GM21786 (cell line): ENCODE measurements at regions not wholly inside any gene's neighbourhood (a gene's known extent, or its start where the extent isn't known, plus 50 kb on each side); places are given as distances from the start of the nearest gene placed in this dataset.
"Not testable (repeated sequence)": the region's sequence is repeated elsewhere in the genome, so short reads cannot be mapped to it uniquely, and the experiment has no call there.

ENCODE experiments used
- ATAC-seq: cut with Tn5 transposase; IDR thresholded peaks from one replicate; pipeline ENCODE4 v1.9.1; 2021; ENCODE audit not compliant: unreplicated experiment

DNA sequence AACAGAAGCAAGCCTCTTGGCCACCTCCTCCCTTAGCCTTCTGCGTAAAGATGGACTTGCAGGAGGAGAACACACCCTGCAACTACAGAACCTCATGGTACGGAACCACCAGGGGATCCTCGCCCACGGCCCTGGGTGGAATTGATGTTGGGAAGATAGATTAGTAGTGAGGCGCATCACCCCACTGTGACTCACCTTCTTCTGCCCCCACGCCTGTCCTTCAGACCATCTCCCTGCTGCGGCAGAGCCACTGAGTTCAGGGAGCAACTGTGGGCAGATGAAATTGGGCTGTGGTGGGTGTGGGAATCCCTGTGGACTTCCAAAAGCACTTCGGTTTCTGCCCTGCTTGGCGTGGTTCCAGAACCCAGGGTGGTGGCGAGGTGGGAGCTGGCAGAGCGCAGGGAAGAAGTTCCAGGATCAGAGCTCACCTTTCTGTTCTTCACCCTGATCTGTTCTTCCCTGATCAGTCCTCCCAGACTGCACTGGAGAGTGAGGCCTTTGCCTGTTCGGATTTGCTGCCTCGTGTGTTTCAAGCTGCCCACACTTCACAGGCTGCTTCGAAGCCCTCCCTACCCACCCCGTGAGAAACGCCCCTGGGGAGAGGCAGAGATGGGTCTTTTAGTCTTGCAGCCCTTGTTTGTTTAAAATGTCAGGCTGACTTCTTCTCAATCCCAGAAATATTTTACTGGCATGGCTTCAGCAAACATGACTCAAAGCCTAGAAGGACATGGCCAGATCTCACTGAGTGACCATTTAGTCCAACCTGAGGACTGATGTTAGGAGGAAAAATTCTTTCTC lies 92.8 kb upstream of the MLN start:
- ATAC-seq = no peak

DNA sequence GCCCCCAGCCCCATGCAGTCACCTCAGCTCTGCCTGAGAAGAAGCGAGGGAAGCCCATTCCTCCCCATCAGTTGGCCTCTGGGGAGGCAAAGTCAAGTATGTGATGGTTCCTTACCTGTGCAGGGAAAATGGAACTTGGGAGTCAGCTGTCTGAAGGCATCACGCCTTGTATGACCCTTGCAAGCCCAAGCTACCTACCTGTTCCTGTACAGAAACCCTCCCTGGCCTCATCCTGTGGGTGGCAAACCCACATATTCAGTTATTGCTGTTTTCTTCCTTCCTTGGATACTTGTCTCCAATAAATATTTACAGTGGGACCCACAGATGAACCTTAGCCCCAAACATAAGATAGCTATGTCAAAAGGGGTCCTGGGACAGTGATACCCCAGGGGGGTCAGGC lies 92.2 kb upstream of the MLN start:
- no peak for ATAC-seq

DNA sequence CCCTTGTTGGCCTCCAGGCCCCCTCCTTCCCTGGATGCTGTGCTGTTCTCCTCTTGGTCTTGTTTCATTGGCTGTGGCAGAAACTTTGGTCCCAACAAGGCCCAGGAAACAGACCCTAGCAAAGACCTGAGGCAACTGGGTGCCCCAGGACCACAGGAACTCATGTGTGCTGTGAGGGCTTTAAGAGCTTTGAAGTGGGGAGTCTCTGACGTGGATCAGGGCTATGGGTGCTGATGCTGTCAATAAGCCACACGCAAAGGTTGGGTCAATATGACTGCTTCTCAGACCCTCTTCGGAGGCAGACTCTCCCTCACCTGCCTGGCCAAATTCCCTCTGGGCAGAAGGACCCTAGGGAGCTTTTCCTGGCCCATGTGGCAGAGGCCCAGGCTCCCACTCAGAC lies 91.5 kb upstream of the MLN start:
- ATAC-seq = no peak

DNA sequence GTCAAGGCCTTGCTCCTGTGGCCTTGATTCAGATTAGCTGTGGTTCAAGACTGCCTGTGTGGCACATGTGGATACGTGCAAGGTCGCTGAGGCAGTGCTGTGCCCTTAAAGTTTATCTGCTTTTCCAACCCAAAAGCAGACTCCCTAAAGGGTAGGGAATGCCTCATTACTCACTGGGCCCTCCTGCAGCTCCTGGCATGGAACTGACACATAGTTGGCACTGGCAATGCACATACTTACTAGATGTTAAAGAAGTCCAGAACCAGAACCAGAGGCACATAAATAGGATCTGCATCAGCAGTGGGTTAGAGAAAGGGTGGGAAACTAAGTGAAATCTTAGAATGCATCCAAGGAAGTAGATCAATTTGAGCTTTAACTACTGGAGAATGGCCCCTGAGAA lies 90.6 kb upstream of the MLN start:
- no peak for ATAC-seq

DNA sequence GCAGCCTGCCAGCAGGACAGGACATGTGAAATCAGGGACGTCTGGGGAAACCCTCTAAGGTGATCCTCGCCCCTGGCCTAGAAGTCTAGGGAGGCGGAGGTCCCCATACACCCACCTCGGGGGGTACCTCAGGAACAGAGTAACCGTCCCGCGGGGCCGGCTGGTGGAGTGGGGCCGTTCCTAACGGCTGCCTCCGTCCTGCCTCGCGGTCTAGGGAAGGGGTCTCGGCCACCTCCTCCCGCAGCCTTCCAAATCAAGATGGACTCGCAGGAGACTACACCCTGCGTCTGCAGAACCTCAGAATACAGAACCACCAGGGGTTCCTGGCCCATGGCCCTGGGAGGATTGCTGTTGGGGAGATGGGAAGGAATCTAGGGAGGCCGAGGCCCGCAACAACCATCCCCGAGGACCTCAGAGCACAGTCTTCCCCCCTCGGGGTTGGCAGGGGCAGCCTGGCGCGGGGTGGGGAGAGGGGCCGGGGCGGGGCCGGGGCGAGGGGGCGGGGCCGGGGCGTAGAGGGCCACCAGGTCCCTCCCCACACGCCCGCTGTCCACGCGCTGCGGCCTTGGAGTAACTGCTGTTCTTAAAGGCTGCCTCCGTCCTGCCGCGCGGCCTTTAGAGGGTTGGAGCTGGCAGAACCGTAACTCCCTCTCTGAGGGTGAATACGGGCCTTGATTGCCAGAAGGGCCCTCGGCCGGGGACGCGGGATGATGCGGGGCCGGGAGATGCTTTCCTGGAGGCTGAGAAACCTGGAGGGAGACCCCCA lies 89.0 kb upstream of the MLN start:
- ATAC-seq = no peak

DNA sequence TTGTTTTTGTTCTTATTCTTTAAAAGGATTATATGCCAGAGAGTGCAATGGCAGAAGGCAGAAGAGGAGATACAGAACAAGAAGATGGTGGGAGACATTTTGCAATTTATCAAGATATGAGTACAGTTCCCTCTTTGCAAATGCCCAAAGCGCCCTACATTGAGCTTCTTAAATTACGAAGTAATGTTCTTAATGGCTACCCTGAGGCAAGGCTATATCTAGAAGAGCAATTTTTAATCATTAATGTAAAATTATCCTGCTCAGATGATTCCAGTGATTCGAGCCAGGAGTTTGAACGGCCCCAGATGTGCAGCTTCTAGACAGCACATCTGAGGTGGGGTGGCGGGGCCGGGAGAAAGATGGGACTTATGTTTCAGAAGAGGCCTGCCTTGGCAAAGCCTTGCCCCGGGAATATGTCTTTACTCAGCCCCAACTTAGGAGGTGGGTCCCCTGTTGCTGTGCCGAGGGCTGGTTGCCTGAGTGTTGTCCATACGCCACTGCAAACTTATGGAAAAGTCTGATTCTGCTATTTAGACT lies 84.9 kb upstream of the MLN start:
- no peak for ATAC-seq

DNA sequence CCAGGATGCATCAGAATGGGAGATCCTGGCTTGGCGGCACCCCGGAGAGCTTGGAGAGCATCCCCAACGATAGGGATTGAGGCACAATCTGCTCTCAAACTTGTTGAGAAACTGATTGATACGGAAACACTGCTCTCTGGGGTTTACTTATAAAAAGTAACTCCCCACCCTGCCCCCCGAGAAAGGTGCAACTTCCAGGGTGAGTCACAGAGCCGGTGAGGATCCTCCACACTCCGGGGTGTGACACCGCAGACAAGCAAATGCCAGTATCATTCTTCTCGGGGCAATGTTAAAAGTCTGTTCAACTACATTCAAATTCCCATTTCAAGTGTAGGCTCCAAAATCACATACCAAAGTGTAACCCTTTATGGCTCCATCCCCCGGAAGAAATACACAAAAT lies 84.4 kb upstream of the MLN start:
- ATAC-seq = no peak

DNA sequence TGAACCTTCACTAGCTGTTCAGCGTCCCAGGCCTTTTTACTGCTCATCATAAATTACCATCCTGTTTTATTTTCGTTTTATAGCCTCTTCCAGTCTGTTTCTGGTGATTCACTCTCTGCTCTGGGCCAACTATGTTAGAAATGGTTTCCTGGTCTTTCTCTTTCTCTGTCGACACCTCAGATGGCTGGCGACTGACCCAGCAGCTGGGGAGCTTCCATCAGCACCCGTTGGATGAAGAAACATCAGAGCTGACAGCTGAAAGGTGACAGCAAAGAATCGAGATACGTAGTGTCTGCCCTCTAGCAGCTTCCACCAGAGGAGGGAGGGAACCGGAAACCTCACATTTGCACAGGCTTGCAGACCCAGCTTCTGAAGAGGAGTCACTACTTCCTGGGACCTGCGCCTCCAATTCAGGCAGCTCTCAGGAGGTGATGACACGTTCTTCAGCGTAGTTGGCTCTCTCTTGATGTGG lies 82.9 kb upstream of the MLN start:
- ATAC-seq = no peak

DNA sequence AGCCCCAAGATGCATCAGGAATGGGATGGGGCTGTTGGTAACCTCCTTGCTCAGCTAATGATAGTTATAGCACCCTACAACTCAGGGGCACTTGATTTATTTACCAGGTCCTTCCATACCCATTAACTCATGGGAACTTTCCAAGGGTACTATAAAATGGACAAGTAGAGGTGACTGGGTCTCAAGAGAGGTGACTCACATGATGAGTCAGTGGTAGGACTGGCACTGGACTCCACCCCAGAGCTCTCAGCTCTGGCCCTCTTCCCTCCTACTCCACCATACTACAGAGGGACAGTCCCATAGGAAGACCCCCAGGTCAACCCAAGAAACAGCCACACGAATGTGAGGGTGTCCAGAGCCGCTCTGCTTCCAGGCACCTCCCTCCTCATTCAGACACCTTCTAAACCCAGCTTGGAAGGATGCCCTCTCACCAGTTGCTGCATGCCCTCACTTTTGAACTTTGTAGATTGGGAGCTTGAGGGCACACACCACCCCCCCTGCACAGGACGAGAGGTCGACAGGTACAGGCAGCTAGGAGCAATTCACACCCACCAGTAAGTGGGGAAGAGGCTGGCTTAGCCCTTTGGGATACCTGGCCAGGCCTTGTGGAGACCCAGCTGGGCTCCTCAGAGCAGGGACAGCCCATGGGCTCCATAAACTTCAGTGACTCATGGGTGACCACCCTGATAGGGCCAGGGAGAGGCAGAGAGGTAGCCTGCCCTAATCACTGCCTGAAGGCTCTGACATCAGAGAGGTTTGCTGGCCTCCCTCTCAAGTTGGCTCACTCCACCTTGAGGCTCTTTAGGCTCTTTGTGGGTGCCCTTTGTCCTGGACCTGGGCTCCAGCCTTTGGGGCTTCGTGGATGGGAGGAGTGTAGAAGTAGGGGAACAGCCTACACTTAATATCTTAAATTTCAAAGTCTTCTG lies 81.6 kb upstream of the MLN start:
- no peak for ATAC-seq

DNA sequence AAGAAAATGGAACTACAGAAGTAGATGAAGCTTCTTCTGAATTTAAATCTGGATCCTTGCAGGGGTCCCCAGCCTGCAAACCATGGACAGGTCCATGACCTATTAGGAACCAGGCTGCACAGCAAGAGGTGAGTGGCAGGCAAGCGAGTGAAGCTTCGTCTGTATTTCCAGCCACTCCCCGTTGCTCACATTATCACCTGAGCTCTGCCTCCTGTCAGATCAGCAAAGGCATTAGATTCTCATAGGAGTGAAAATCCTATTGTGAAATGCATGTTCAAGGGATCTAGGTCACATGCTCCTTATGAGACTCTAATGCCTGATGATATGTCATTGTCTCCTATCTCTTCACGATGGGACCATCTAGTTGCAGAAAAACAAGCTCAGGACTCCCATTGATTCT lies 79.8 kb upstream of the MLN start:
- not testable (repeated sequence) for ATAC-seq

DNA sequence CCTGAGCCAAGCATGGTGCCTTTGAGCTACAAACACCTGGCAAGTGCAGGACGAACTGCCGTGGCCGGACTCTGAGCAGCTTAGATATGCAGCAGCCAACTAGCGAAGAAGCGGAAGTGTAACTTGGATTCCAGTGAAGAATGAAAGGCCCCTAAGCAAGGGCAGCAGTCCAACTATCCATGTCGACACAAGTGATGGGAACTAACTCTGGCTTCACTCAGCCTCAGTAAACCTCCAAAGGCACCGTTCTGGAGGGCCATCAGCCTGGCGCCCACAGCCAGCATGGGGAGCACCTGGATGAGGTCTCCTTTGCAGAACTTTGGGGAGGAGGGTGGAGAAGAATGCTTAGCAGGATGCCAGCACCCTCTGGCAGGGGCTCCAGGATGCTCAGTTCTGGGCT lies 78.4 kb upstream of the MLN start:
- ATAC-seq = no peak

DNA sequence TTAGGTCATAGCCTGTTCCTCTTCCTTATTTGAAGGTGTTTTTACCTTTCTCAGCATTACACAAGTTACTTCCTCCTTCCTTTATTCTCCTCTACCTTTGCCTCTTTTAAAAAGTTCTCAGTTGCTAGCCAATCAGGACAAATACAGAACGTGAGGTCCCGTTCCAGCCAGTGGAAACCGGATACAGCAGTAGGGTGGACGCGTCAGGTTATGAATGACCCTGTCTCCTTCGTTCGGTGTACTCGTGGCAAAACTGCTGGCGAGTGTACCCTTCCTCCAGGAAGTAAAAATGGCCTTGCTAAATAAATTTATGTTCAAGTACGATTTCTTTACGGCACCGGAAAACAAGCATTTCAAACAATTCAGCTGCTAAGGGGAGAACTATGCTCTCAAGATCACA lies 77.0 kb upstream of the MLN start:
- no peak for ATAC-seq

DNA sequence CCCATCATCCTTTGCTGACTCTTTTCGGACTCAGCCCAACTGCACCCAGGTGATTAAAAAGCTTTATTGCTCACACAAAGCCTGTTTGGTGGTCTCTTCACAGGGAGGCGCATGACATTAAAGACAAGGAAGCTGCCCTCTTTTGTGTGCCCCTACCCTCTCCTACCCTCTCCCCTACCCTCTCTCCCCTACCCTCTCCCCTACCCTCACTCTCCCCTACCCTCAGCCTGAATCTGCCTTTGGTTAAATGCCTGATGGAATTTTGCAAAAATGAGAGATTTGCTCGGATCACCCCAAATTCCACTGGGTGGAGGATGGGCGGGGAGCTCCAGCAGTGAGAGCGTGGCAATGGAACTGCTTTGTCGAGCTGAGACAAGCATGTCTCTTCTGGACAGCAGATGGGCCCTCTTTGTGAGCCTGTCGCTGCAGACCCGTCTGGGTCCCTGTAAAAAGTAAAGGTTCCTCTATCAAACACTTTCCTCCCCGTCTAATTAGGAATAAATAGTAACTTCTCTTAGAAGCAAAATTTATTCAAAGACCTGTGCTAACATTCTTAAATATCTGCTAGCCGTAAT lies 76.4 kb upstream of the MLN start:
- ATAC-seq = no peak

DNA sequence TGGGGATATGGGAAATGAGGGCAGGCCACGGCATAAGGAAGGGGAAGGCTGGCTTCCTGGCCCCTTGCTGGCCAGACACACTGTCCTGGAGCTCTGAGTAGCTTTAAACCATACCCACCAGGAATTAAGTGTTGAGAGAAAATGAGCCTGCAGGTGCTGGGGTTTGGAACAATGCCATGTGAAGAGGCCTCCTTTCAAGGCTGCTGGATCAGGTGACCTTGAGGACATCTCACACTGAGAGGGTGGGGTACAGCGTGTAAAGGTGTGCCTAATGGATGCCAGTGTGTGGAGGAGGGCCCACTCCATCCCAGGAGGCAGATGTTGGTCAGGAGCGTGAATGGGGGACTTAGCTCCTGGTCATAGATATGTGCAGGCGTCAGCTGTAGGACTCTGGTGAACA lies 74.8 kb upstream of the MLN start:
- no peak for ATAC-seq

DNA sequence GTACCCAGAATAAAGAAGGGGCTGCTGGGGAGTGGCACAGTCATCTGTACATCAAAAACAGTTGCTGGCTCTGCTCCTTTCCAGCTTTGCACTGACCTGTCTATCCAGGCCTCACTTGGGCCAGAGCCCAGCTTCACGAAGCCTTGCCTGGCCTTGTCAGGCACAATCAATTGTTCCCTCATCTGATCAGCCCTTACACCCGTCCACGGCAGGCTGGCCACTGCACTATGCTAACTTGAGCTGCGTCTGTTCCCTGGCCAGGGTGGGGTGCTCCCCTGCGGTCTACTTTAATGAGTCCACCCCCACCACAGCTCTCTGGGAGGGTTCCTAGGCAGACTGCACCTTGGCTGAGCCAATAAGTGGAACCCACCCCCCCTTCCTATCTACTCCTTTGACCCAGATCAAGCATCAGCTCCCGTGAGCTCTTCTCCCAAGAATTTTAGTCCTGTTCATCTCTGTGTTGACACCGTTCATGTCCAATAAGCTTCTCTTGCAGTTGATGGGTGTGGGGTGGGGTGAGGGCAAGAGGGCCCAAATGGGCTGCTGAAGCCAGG lies 74.3 kb upstream of the MLN start:
- no peak for ATAC-seq

DNA sequence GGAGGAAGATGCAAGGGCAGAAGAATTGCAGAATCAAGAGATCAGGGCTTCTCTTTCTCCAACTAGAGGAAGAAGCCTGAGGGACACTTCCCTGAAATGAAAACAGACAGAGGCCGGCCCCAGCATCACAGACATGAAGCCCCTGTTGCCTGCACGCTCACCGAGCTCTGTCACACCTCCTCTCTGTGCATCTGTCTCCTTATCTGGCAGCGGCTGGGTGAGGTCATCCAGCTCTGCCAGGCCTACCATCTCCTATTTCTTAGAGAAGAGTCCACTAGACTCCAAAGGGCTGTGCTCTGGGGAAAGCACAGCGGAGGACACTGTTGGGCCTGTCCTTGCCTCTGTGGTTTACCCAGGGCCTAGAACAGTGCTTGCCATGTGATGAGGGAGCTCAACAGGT lies 71.9 kb upstream of the MLN start:
- ATAC-seq = no peak

DNA sequence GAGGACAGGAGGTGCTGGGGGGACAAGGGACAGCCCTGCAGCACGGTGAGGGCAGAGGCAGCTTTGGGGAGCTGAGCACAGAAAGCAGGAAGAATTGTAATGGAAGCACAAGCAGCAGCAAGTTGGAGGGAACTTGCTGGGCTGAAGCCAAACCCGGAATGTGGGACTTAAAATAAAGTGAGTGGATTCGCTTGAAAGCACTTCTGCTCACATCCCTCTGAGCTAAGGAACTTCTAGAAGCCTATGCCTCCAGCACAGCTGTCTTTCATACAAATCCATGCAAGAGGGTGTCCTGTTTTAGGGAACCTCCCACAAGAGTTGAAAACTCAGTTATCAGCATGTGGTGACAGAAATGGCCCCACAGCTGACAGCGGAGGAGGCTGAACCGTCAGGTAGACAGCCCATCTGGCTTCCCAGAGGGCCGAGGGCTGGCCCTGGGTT lies 71.4 kb upstream of the MLN start:
- no peak for ATAC-seq

DNA sequence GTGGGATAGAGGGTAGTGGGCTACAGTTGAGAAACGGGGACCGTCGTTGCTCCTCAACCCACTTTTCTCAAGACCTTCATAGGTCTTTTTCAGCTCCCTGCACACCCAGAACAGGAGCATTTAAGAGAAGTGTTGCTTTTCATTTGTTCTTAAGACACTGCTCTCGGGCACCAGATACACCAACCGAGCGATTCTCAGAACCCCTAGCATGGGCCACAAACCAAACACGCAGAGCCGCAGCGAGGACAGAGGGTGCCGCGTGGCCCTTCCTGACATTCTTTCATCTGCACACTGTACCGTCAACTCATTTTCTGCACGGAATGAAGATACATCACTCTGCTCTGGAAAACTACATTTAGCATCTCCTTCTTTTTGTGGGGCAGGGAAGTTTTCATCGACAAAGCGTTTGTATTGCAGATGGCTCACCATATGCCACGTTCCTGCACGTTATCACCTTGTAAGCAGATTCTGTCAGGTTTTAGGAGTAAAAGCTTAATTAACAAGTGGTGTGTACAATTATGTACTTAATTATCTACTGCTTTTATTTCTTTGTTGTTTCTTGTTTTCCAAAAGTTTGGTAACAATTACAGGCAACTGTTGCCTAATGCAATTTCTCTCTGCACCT lies 70.4 kb upstream of the MLN start:
- no peak for ATAC-seq

DNA sequence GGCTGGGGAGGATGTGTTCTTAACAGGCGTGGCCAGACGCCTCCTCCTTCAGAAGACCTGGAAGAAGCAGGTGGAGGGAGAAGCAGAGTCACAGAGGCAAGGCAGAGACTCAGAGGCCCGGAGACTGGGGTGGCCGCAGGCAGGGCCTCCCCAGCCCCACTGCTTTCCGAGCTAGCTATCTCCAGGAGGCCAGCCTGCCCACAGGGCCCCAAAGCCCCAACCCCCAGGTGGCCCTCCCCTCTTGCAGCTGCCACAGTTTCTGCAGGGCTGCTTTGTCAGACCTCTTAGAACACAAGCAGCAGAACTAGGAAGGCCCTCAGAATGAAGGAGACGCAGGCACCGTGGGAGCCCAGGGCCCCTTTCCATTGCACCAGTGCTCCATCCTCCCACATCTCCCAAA lies 69.0 kb upstream of the MLN start:
- no peak for ATAC-seq

DNA sequence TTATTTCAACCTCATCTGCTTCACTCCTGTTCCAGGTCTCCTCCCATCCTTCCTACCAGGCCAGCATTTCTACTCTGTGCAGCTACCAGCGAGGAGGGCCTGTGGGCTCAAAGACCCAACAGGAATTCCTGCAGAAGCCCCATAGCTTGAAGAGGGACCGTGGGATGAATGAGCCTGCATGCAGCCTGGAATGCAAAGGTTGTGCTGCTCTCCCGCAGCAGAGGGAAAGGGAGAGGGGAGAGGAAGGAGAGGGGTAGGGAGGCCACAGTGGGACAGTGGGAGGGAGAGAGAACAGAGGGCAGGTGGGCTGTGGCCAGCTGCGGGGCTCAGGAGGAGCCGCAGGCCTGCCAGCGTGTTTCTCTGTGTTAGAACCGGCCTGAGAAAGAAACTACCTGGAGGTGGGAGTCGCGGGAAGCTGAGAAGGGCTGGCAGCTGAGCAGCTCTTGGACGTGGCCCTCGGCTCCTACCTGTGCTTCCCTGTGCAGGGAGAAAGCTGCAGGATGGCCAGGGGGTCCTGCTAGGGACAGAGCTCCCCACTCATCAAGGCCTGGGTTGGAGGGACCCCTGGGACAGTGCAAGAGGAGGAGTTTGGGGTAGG lies 66.1 kb upstream of the MLN start:
- no peak for ATAC-seq
